Nephron progenitor cell (in vitro differentiated cells): ENCODE measurements at regions not wholly inside any gene's neighbourhood (a gene's known extent, or its start where the extent isn't known, plus 50 kb on each side); places are given as distances from the start of the nearest gene placed in this dataset.

ENCODE experiments used
- DNase-seq: peaks from one replicate; pipeline ENCODE4 v3.0.0; 2021
- H3K27ac Mint-ChIP-seq: 2 replicates; pipeline ENCODE4 v1.8.0; 2021; ENCODE audit warnings: mild to moderate bottlenecking, moderate library complexity, mixed read lengths
- H3K27me3 Mint-ChIP-seq: 2 replicates; pipeline ENCODE4 v1.8.0; 2021; ENCODE audit warnings: mild to moderate bottlenecking, low read depth, mixed read lengths; ENCODE audit not compliant: poor library complexity
- H3K36me3 Mint-ChIP-seq: 2 replicates; pipeline ENCODE4 v1.8.0; 2021; ENCODE audit warnings: low read depth, mixed read lengths
- H3K4me1 Mint-ChIP-seq: 2 replicates; pipeline ENCODE4 v1.8.0; 2021; ENCODE audit warnings: mixed read lengths
- H3K4me3 Mint-ChIP-seq: 2 replicates; pipeline ENCODE4 v1.8.0; 2021; ENCODE audit warnings: mild to moderate bottlenecking, moderate library complexity, mixed read lengths
- H3K9me3 Mint-ChIP-seq: 2 replicates; pipeline ENCODE4 v1.8.0; 2021; ENCODE audit warnings: mild to moderate bottlenecking, moderate library complexity, mixed read lengths
- CTCF ChIP-seq: fragments of 200-600 bp; sonication (generic); IDR thresholded peaks from 2 replicates; pipeline ENCODE4 v1.5.0; 2021; ENCODE audit warnings: antibody characterized with exemption

- H3K27me3 Mint-ChIP-seq: peaks cover 6% of the 10 kb centered on the region
- DNase-seq: no peak
- H3K36me3 Mint-ChIP-seq: no peaks in the 10 kb centered on the region
- H3K4me1 Mint-ChIP-seq: peaks cover 5% of the 10 kb centered on the region
- H3K4me3 Mint-ChIP-seq: no peak overlapping the region
- no peak overlapping the region for H3K27ac Mint-ChIP-seq
- no peak for TF ChIP-seq CTCF
- H3K9me3 Mint-ChIP-seq: no peaks in the 10 kb centered on the region
Observed at GRCh38 chr5:112616812-112617547, 120.7 kb upstream of the APC start.

GRCh38 chr5:112625246-112625645 lies 112.4 kb upstream of the APC start:
- no peak for TF ChIP-seq CTCF
- Mint-ChIP-seq H3K4me3 (no peak overlapping the region), H3K4me1 (peaks cover 35% of the 10 kb centered on the region), H3K27ac (no peak overlapping the region), H3K9me3 (no peaks in the 10 kb centered on the region), H3K27me3 (peaks cover 9% of the 10 kb centered on the region), H3K36me3 (no peaks in the 10 kb centered on the region)
- DNase-seq: no peak

- no peaks in the 10 kb centered on the region for H3K36me3 Mint-ChIP-seq
- peaks cover under 1% of the 10 kb centered on the region for H3K9me3 Mint-ChIP-seq
- H3K4me1 Mint-ChIP-seq: peaks cover 35% of the 10 kb centered on the region
- no peak overlapping the region for H3K27ac Mint-ChIP-seq
- no peak overlapping the region for H3K4me3 Mint-ChIP-seq
- no peak for TF ChIP-seq CTCF
- H3K27me3 Mint-ChIP-seq: peaks cover 9% of the 10 kb centered on the region
- DNase-seq: no peak
Observed at GRCh38 chr5:112625689-112626438, 111.8 kb upstream of the APC start.

- Mint-ChIP-seq H3K4me3 (no peak overlapping the region), H3K36me3 (no peaks in the 10 kb centered on the region), H3K27ac (no peak overlapping the region), H3K9me3 (peaks cover 7% of the 10 kb centered on the region), H3K4me1 (peaks cover 35% of the 10 kb centered on the region), H3K27me3 (peaks cover 14% of the 10 kb centered on the region)
- DNase-seq: no peak
- no peak for TF ChIP-seq CTCF
Observed at GRCh38 chr5:112626715-112627114, 111.0 kb upstream of the APC start.

GRCh38 chr5:112628214-112628980 lies 109.3 kb upstream of the APC start:
- H3K27ac Mint-ChIP-seq: no peak overlapping the region

More at GRCh38 chr5:112628214-112628980, 109.3 kb upstream of the APC start:
- no peak for DNase-seq
- Mint-ChIP-seq H3K9me3 (peaks cover 11% of the 10 kb centered on the region), H3K4me3 (no peak overlapping the region), H3K27me3 (peaks cover 11% of the 10 kb centered on the region), H3K36me3 (no peaks in the 10 kb centered on the region), H3K4me1 (peaks cover 35% of the 10 kb centered on the region)
- no peak for TF ChIP-seq CTCF
